Neural crest cell (in vitro differentiated cells): ENCODE measurements at regions not wholly inside any gene's neighbourhood (a gene's known extent, or its start where the extent isn't known, plus 50 kb on each side); places are given as distances from the start of the nearest gene placed in this dataset.

Experiments
- DNase-seq: peaks from one replicate; pipeline ENCODE4 v3.0.0; 2021; ENCODE audit warnings: low read depth, mixed read lengths, low spot score
- H3K27ac Mint-ChIP-seq: one replicate; pipeline ENCODE4 v1.8.0; 2021; ENCODE audit warnings: mild to moderate bottlenecking, mixed read lengths; ENCODE audit not compliant: unreplicated experiment
- H3K27me3 Mint-ChIP-seq: 2 replicates; pipeline ENCODE4 v1.8.0; 2021; ENCODE audit warnings: low read depth, mild to moderate bottlenecking, mixed read lengths
- H3K36me3 Mint-ChIP-seq: 2 replicates; pipeline ENCODE4 v1.8.0; 2021; ENCODE audit warnings: low read depth, mild to moderate bottlenecking, mixed read lengths
- H3K4me1 Mint-ChIP-seq: 2 replicates; pipeline ENCODE4 v1.8.0; 2021; ENCODE audit warnings: mixed read lengths
- H3K4me3 Mint-ChIP-seq: one replicate; pipeline ENCODE4 v1.8.0; 2021; ENCODE audit warnings: mild to moderate bottlenecking, mixed read lengths
- H3K9me3 Mint-ChIP-seq: 2 replicates; pipeline ENCODE4 v1.8.0; 2021; ENCODE audit warnings: mixed read lengths
- CTCF ChIP-seq: fragments of 200-600 bp; sonication (generic); conservative IDR thresholded peaks from 2 replicates; pipeline ENCODE4 v1.5.0; 2021; ENCODE audit warnings: antibody characterized with exemption, mild to moderate bottlenecking

- DNase-seq, result no peak
- Mint-ChIP-seq H3K9me3 (peaks cover 8% of the 10 kb centered on the region), H3K27ac (no peak overlapping the region), H3K36me3 (no peaks in the 10 kb centered on the region), H3K27me3 (no peaks in the 10 kb centered on the region), H3K4me3 (no peak overlapping the region), H3K4me1 (no peaks in the 10 kb centered on the region)
- TF ChIP-seq CTCF, result no peak
Measured at GRCh38 chrX:26873736-26874135, 589.4 kb downstream of the PPP4R3C start.

- Mint-ChIP-seq H3K36me3 (no peaks in the 10 kb centered on the region), H3K9me3 (peaks cover 5% of the 10 kb centered on the region), H3K27ac (no peak overlapping the region), H3K4me1 (no peaks in the 10 kb centered on the region), H3K27me3 (no peaks in the 10 kb centered on the region), H3K4me3 (no peak overlapping the region)
- DNase-seq, result no peak
- TF ChIP-seq CTCF, result no peak
Measured at GRCh38 chrX:26871967-26872366, 591.2 kb downstream of the PPP4R3C start.

- Mint-ChIP-seq H3K27me3 (no peaks in the 10 kb centered on the region), H3K9me3 (no peaks in the 10 kb centered on the region), H3K4me1 (no peaks in the 10 kb centered on the region), H3K36me3 (no peaks in the 10 kb centered on the region), H3K4me3 (no peak overlapping the region), H3K27ac (no peak overlapping the region)
- TF ChIP-seq CTCF, result no peak
- DNase-seq, result no peak
Measured at GRCh38 chrX:26851981-26852380, 611.2 kb downstream of the PPP4R3C start.

GRCh38 chrX:26848511-26848910 lies 614.6 kb downstream of the PPP4R3C start:
- no peak overlapping the region for H3K27ac Mint-ChIP-seq
- no peaks in the 10 kb centered on the region for H3K27me3 Mint-ChIP-seq
- no peaks in the 10 kb centered on the region for H3K9me3 Mint-ChIP-seq
- H3K36me3 Mint-ChIP-seq, result no peaks in the 10 kb centered on the region
- no peaks in the 10 kb centered on the region for H3K4me1 Mint-ChIP-seq
- no peak for DNase-seq
- no peak for TF ChIP-seq CTCF
- H3K4me3 Mint-ChIP-seq, result no peak overlapping the region

GRCh38 chrX:26845056-26845455 lies 618.1 kb downstream of the PPP4R3C start:
- Mint-ChIP-seq H3K9me3 (no peaks in the 10 kb centered on the region), H3K36me3 (no peaks in the 10 kb centered on the region), H3K27ac (no peak overlapping the region), H3K27me3 (no peaks in the 10 kb centered on the region), H3K4me1 (no peaks in the 10 kb centered on the region), H3K4me3 (no peak overlapping the region)
- no peak for DNase-seq
- TF ChIP-seq CTCF, result no peak

- no peak for TF ChIP-seq CTCF
- H3K27ac Mint-ChIP-seq, result no peak overlapping the region
- peaks cover 5% of the 10 kb centered on the region for H3K36me3 Mint-ChIP-seq
- H3K4me3 Mint-ChIP-seq, result no peak overlapping the region
- DNase-seq, result no peak
- H3K4me1 Mint-ChIP-seq, result no peaks in the 10 kb centered on the region
- peaks cover 13% of the 10 kb centered on the region for H3K9me3 Mint-ChIP-seq
- H3K27me3 Mint-ChIP-seq, result no peaks in the 10 kb centered on the region
Measured at GRCh38 chrX:26822448-26822847, 606.5 kb downstream of the MAGEB5 start.
